ENCODE measurements at regions not wholly inside any gene's neighbourhood (a gene's known extent, or its start where the extent isn't known, plus 50 kb on each side); places are given as distances from the start of the nearest gene placed in this dataset.
"Not testable (repeated sequence)": the region's sequence is repeated elsewhere in the genome, so short reads cannot be mapped to it uniquely, and the experiment has no call there.

DNA sequence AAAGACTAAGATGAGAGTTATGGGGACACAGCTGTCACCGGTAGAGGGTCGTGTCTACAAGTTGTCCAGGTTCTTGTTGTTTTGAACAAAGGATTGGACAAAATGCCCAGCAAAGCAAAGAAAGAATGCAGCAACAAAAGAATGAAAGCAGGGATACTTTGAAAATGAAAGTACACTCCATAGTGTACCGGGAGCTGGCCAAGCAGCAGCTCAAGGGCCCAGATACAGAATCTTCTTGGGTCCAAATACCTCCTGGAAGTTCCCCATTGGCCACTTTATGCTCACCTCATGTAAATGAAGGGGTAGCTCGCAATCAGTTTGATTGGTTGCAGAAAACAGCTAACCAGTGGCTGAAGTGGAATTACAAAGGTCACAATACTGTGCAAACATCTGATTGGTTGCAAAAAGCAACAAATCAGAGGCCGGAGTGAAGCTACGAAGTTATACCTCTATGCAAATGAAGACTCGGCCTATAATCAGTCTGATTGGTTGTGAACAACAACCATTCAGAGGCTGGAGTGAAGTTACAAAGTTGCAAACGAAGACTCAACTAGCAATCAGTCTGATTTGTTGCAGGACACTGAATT, 474.9 kb upstream of the TMEFF2 start:
- ATAC-seq (ENCODE audit: low read depth) (no peak), DNase-seq (ENCODE audit: low spot score) (no peak)
- no peaks in the 10 kb centered on the region for H3K4me1 ChIP-seq (ENCODE audit: insufficient read depth, poor library complexity, severe bottlenecking)
- no peaks in the 10 kb centered on the region for H3K36me3 ChIP-seq (ENCODE audit: low read depth)
- H3K9me3 ChIP-seq (ENCODE audit: severe bottlenecking), result no peaks in the 10 kb centered on the region
- no peak overlapping the region for H3K4me3 ChIP-seq (ENCODE audit: severe bottlenecking)
- TF ChIP-seq, protein P1, sequence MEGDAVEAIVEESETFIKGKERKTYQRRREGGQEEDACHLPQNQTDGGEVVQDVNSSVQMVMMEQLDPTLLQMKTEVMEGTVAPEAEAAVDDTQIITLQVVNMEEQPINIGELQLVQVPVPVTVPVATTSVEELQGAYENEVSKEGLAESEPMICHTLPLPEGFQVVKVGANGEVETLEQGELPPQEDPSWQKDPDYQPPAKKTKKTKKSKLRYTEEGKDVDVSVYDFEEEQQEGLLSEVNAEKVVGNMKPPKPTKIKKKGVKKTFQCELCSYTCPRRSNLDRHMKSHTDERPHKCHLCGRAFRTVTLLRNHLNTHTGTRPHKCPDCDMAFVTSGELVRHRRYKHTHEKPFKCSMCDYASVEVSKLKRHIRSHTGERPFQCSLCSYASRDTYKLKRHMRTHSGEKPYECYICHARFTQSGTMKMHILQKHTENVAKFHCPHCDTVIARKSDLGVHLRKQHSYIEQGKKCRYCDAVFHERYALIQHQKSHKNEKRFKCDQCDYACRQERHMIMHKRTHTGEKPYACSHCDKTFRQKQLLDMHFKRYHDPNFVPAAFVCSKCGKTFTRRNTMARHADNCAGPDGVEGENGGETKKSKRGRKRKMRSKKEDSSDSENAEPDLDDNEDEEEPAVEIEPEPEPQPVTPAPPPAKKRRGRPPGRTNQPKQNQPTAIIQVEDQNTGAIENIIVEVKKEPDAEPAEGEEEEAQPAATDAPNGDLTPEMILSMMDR (IDR thresholded peaks at IDR 0.05; ENCODE audit: poor library complexity, severe bottlenecking), result no peak
- no peaks in the 10 kb centered on the region for H3K27me3 ChIP-seq (ENCODE audit: insufficient read depth, poor library complexity, severe bottlenecking)
- H3K27ac ChIP-seq (ENCODE audit: poor library complexity, severe bottlenecking), result no peak overlapping the region

DNA sequence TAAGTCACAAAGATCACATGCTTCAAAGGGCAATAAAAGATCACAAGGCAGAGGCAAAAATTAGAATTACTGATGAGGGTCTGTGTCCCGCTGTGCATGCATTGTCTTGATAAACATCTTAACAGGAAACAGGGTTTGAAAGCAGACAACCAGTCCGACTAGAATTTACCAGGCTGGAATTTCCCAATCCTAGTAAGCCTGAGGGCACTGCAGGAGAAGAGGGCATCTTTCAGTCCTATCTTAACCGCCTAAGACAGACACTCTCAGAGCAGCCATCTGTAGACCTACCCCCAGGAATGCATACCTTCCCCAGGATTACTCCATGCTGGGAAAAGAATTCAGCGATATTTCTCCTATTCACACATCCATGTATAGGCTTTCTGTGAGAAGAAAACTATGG, 465.8 kb upstream of the TMEFF2 start:
- H3K4me3 ChIP-seq (ENCODE audit: severe bottlenecking); H3K36me3 ChIP-seq (ENCODE audit: low read depth); H3K27me3 ChIP-seq (ENCODE audit: insufficient read depth, poor library complexity, severe bottlenecking); DNase-seq (ENCODE audit: low spot score); H3K9me3 ChIP-seq (ENCODE audit: severe bottlenecking); H3K4me1 ChIP-seq (ENCODE audit: insufficient read depth, poor library complexity, severe bottlenecking); ATAC-seq (ENCODE audit: low read depth); H3K27ac ChIP-seq (ENCODE audit: poor library complexity, severe bottlenecking): not testable (repeated sequence)

DNA sequence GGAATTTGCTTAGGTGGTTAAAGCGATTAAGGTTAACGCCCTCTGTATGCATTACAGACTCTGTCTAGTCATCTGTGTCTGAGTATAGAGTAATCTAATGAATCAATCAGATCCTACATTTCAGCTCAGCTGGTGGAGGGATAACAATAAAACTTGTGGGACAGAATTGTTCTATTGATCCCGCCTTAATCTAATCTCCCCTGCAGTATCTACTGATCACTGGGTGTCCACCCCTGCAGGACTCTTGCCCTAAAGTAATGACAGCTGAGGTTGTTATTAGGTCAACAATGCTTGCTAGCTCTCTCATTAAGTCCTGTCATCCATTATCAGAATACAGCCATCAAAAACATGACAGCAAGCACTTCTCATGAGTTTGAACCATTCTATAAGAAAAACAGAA, 462.6 kb upstream of the TMEFF2 start:
- no peak for DNase-seq (ENCODE audit: low spot score)
- no peak overlapping the region for H3K27ac ChIP-seq (ENCODE audit: poor library complexity, severe bottlenecking)
- no peak for ATAC-seq (ENCODE audit: low read depth)
- no peaks in the 10 kb centered on the region for H3K36me3 ChIP-seq (ENCODE audit: low read depth)
- H3K27me3 ChIP-seq (ENCODE audit: insufficient read depth, poor library complexity, severe bottlenecking), result no peaks in the 10 kb centered on the region
- no peak overlapping the region for H3K4me3 ChIP-seq (ENCODE audit: severe bottlenecking)
- H3K4me1 ChIP-seq (ENCODE audit: insufficient read depth, poor library complexity, severe bottlenecking), result no peaks in the 10 kb centered on the region
- TF ChIP-seq, protein P1 (IDR thresholded peaks at IDR 0.05; ENCODE audit: poor library complexity, severe bottlenecking), result no peak
- H3K9me3 ChIP-seq (ENCODE audit: severe bottlenecking), result no peaks in the 10 kb centered on the region

DNA sequence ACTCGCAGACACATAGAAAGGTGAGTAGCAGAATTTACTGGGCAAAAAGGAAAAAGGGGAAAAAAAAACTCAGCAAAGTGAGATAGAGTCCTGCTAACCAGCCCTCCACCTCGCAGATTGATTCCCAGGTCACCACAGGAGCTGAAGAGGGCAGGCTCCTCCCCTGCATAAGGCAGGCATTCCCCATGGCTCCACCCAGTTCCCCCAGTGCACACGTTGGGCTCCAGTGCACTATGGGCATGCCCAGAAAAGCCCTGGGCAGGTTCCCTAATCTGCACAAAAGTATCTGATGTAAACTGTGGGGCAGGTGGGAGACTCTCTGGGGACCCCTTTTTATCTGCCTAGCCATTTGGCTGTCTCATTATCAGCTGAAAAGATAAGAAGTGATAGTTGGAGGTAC, 461.2 kb upstream of the TMEFF2 start:
- no peak overlapping the region for H3K4me3 ChIP-seq (ENCODE audit: severe bottlenecking)
- no peaks in the 10 kb centered on the region for H3K4me1 ChIP-seq (ENCODE audit: insufficient read depth, poor library complexity, severe bottlenecking)
- H3K27me3 ChIP-seq (ENCODE audit: insufficient read depth, poor library complexity, severe bottlenecking), result no peaks in the 10 kb centered on the region
- ATAC-seq (ENCODE audit: low read depth) (no peak), DNase-seq (ENCODE audit: low spot score) (no peak)
- H3K27ac ChIP-seq (ENCODE audit: poor library complexity, severe bottlenecking), result no peak overlapping the region
- H3K36me3 ChIP-seq (ENCODE audit: low read depth), result no peaks in the 10 kb centered on the region
- no peaks in the 10 kb centered on the region for H3K9me3 ChIP-seq (ENCODE audit: severe bottlenecking)
- TF ChIP-seq, protein P1 (IDR thresholded peaks at IDR 0.05; ENCODE audit: poor library complexity, severe bottlenecking), result no peak

DNA sequence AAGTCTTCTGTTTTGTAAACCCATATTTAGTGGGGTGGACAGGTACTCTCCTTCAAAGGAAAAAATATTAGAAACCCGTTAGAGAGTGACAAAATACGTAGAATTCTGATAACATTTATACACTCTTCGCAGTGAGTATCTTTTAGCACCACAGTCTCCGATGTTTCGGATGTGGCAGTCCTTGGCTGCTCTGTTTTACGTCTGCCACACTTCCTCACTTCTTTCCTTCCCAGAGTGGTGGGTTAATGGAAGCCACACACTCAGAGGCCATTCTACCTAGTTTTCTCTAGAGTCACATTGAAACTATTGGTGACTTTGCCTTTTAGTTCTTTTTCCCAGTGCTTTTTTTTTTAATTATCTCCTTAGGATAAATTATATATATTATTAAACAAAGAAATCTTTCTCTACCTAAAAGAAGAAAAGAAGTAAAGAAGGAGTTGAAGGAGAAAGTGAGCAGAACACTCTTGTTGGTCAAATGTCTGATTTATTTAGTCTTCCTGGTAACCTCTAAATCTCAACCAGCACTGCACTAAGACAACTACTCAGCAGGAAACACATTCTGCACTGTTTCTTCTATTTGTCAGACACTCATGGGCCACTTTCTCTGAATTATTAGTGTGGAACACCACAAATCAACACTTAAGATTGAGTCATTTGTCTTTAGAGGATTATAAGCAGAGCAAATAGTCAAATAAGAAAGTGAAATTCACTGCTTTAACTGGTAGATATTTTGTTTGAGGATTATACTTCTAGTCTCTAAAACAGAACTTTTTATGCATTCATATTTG, 451.3 kb upstream of the TMEFF2 start:
- Histone ChIP-seq H3K9me3 (ENCODE audit: severe bottlenecking) (no peaks in the 10 kb centered on the region), H3K4me3 (ENCODE audit: severe bottlenecking) (no peak overlapping the region), H3K27ac (ENCODE audit: poor library complexity, severe bottlenecking) (no peak overlapping the region), H3K4me1 (ENCODE audit: insufficient read depth, poor library complexity, severe bottlenecking) (no peaks in the 10 kb centered on the region), H3K27me3 (ENCODE audit: insufficient read depth, poor library complexity, severe bottlenecking) (no peaks in the 10 kb centered on the region), H3K36me3 (ENCODE audit: low read depth) (no peaks in the 10 kb centered on the region)
- DNase-seq (ENCODE audit: low spot score) (no peak), ATAC-seq (ENCODE audit: low read depth) (no peak)
- TF ChIP-seq, protein P1 (IDR thresholded peaks at IDR 0.05; ENCODE audit: poor library complexity, severe bottlenecking), result no peak
